Endodermal cell (in vitro differentiated cells): ENCODE measurements at regions not wholly inside any gene's neighbourhood (a gene's known extent, or its start where the extent isn't known, plus 50 kb on each side); places are given as distances from the start of the nearest gene placed in this dataset.
A peak's percentile ranks its signal among the peaks of the same experiment; 100 is the strongest.

Experiments used
- DNase-seq: peaks from one replicate; pipeline ENCODE4 v3.0.0-alpha.2; 2017
- H3K27ac ChIP-seq: 2 replicates; pipeline ENCODE4 v1.5.1; 2013; ENCODE audit warnings: mild to moderate bottlenecking, low read depth, low read length, moderate library complexity
- H3K27me3 ChIP-seq: 2 replicates; pipeline ENCODE4 v1.6.1; 2013; ENCODE audit warnings: mild to moderate bottlenecking, low read length, moderate library complexity; ENCODE audit not compliant: insufficient read depth, control insufficient read depth, poor library complexity, severe bottlenecking
- H3K36me3 ChIP-seq: 2 replicates; pipeline ENCODE4 v1.7.0; 2013; ENCODE audit warnings: mild to moderate bottlenecking, low read length, moderate library complexity; ENCODE audit not compliant: control insufficient read depth, insufficient read depth
- H3K4me1 ChIP-seq: one replicate; pipeline ENCODE4 v1.7.0; 2013; ENCODE audit warnings: low read length; ENCODE audit not compliant: control insufficient read depth, insufficient read depth
- H3K4me3 ChIP-seq: 2 replicates; pipeline ENCODE4 v1.5.1; 2013; ENCODE audit warnings: mild to moderate bottlenecking, low read length, moderate library complexity
- H3K9ac ChIP-seq: 2 replicates; pipeline ENCODE4 v1.6.1; 2013; ENCODE audit warnings: mild to moderate bottlenecking, low read length, moderate library complexity; ENCODE audit not compliant: poor library complexity, severe bottlenecking; ENCODE audit errors: extremely low read depth
- H3K9me3 ChIP-seq: 2 replicates; pipeline ENCODE4 v1.6.1; 2013; ENCODE audit warnings: mild to moderate bottlenecking, low read length, moderate library complexity; ENCODE audit not compliant: control insufficient read depth
- H3K27ac Mint-ChIP-seq: 2 replicates; pipeline ENCODE4 v1.8.0; 2020; ENCODE audit warnings: mixed read lengths
- H3K27me3 Mint-ChIP-seq: 2 replicates; pipeline ENCODE4 v1.8.0; 2021; ENCODE audit warnings: mild to moderate bottlenecking, mixed read lengths; ENCODE audit not compliant: insufficient read depth
- H3K36me3 Mint-ChIP-seq: 2 replicates; pipeline ENCODE4 v1.8.0; 2020; ENCODE audit warnings: low read depth, mixed read lengths
- H3K4me1 Mint-ChIP-seq: 2 replicates; pipeline ENCODE4 v1.8.0; 2020; ENCODE audit warnings: mixed read lengths
- H3K4me3 Mint-ChIP-seq: 2 replicates; pipeline ENCODE4 v1.8.0; 2020; ENCODE audit warnings: mild to moderate bottlenecking, moderate library complexity, mixed read lengths
- H3K9me3 Mint-ChIP-seq: 2 replicates; pipeline ENCODE4 v1.8.0; 2020; ENCODE audit warnings: mild to moderate bottlenecking, mixed read lengths
- WGBS, 2 experiments: methylation state at CpG; one replicate each; pipeline versions ENCODE4 v1.1.5 to v1.1.7; 2013; ENCODE audit warnings: missing lambda C conversion rate in 2 of 2, mixed read lengths in 1 of 2; ENCODE audit not compliant: insufficient coverage in 1 of 2, insufficient read length in 1 of 2; 5-methylcytosine and 5-hydroxymethylcytosine counted together
- TF ChIP-seq, protein P1 (sequence below): fragments of 200-600 bp; sonication (generic); conservative IDR thresholded peaks from 2 replicates; pipeline ENCODE4 v1.5.0; 2021; ENCODE audit warnings: antibody characterized with exemption, mild to moderate bottlenecking

DNA sequence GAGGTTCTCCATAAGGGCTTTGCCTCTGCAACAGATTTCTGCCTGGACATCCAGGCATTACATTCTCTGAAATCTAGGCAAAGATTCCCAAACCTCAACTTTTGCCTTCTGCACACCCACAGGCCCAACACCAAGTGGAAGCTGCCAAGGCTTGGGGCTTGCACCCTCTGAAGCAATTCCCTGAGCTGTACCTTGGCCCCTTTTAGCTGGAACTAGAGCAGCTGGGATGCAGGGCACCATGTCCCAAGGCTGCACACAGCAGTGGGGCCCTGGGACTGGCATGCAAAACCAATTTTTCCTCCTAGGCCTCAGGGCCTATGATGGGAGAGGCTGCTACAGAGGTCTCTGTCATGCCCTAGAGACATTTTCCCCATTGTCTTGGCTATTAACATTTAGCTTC lies 943.2 kb downstream of the PCDH17 start:
- H3K9ac ChIP-seq: no peak overlapping the region
- peaks cover 16% of the 10 kb centered on the region for H3K36me3 Mint-ChIP-seq
- no peak for DNase-seq
- no peaks in the 10 kb centered on the region for H3K27me3 Mint-ChIP-seq
- no peaks in the 10 kb centered on the region for H3K27me3 ChIP-seq
- no peaks in the 10 kb centered on the region for H3K36me3 ChIP-seq
- peaks cover 4% of the 10 kb centered on the region for H3K4me1 ChIP-seq
- peaks cover 26% of the 10 kb centered on the region for H3K9me3 ChIP-seq
- H3K4me3 ChIP-seq: peak overlapping the region; percentile 60
- H3K27ac Mint-ChIP-seq: no peak overlapping the region
- no peak overlapping the region for H3K4me3 Mint-ChIP-seq
- TF ChIP-seq, protein P1, sequence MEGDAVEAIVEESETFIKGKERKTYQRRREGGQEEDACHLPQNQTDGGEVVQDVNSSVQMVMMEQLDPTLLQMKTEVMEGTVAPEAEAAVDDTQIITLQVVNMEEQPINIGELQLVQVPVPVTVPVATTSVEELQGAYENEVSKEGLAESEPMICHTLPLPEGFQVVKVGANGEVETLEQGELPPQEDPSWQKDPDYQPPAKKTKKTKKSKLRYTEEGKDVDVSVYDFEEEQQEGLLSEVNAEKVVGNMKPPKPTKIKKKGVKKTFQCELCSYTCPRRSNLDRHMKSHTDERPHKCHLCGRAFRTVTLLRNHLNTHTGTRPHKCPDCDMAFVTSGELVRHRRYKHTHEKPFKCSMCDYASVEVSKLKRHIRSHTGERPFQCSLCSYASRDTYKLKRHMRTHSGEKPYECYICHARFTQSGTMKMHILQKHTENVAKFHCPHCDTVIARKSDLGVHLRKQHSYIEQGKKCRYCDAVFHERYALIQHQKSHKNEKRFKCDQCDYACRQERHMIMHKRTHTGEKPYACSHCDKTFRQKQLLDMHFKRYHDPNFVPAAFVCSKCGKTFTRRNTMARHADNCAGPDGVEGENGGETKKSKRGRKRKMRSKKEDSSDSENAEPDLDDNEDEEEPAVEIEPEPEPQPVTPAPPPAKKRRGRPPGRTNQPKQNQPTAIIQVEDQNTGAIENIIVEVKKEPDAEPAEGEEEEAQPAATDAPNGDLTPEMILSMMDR: no peak
- peaks cover 30% of the 10 kb centered on the region for H3K9me3 Mint-ChIP-seq
- no peak overlapping the region for H3K27ac ChIP-seq
- H3K4me1 Mint-ChIP-seq: peaks cover 19% of the 10 kb centered on the region

DNA sequence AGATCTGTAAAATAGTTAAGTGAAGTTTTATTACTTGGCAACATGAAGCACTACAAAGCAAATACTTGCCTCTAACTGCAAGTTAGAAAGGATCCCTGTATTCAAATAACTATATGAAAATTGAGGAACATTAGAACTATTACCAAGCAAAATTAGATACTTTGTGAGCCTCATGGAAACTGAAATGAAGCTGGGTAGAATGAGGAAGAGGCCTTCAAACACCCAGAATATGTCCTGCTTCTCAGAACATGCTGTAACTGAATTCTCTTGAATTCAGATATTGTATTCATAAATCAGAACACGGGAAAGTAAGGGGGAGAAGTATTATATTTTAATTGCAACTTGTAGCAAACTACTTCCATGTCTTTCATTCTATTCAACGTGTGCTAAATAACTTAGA lies 947.9 kb downstream of the PCDH17 start:
- Histone ChIP-seq H3K4me3 (no peak overlapping the region), H3K27me3 (no peaks in the 10 kb centered on the region), H3K36me3 (no peaks in the 10 kb centered on the region), H3K27ac (no peak overlapping the region), H3K4me1 (peaks cover 2% of the 10 kb centered on the region), H3K9me3 (peaks cover 20% of the 10 kb centered on the region), H3K9ac (no peak overlapping the region)
- Mint-ChIP-seq H3K4me3 (no peak overlapping the region), H3K27ac (no peak overlapping the region), H3K36me3 (peaks cover 16% of the 10 kb centered on the region), H3K4me1 (peaks cover 9% of the 10 kb centered on the region), H3K9me3 (peaks cover 20% of the 10 kb centered on the region), H3K27me3 (no peaks in the 10 kb centered on the region)
- no peak for DNase-seq
- WGBS, 2 experiments: 100% methylated on average over 1 of the region's 2 CpGs
- TF ChIP-seq, protein P1: no peak

DNA sequence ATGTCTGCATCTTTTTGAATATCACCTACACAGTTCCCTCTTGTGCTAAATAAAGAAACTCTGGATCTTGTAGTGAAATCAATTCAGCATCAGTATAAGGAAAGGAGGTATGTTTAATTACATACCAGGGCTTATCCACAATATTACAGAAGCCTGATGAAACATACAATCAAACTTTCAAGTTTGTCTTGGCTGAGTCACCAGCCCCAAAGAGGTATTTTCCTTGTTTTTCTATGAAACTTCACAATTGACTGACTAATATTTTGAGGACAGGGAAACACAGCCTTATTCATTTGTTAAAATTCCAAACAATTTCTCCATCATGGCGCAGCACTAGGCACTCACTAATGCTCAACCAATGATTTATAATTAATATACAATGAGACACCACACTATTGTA lies 952.4 kb downstream of the PCDH17 start:
- no peak overlapping the region for H3K27ac ChIP-seq
- WGBS, 2 experiments: 83% methylated on average over 1 of the region's 1 CpG; no CpG with 5 or more reads in 1 of the 2 experiments
- no peaks in the 10 kb centered on the region for H3K9me3 ChIP-seq
- H3K4me3 Mint-ChIP-seq: no peak overlapping the region
- no peaks in the 10 kb centered on the region for H3K36me3 ChIP-seq
- no peaks in the 10 kb centered on the region for H3K27me3 ChIP-seq
- no peak overlapping the region for H3K4me3 ChIP-seq
- no peaks in the 10 kb centered on the region for H3K27me3 Mint-ChIP-seq
- no peak overlapping the region for H3K27ac Mint-ChIP-seq
- DNase-seq: no peak
- no peak overlapping the region for H3K9ac ChIP-seq
- peaks cover 2% of the 10 kb centered on the region for H3K4me1 ChIP-seq
- H3K9me3 Mint-ChIP-seq: no peaks in the 10 kb centered on the region
- peaks cover 7% of the 10 kb centered on the region for H3K4me1 Mint-ChIP-seq
- H3K36me3 Mint-ChIP-seq: no peaks in the 10 kb centered on the region
- TF ChIP-seq, protein P1: no peak
